HG02588 (cell line): ENCODE measurements at regions not wholly inside any gene's neighbourhood (a gene's known extent, or its start where the extent isn't known, plus 50 kb on each side); places are given as distances from the start of the nearest gene placed in this dataset.

Experiments
- ATAC-seq: cut with Tn5 transposase; IDR thresholded peaks from one replicate; pipeline ENCODE4 v1.9.1; 2021; ENCODE audit warnings: mild to moderate bottlenecking, moderate library complexity; ENCODE audit not compliant: unreplicated experiment

DNA sequence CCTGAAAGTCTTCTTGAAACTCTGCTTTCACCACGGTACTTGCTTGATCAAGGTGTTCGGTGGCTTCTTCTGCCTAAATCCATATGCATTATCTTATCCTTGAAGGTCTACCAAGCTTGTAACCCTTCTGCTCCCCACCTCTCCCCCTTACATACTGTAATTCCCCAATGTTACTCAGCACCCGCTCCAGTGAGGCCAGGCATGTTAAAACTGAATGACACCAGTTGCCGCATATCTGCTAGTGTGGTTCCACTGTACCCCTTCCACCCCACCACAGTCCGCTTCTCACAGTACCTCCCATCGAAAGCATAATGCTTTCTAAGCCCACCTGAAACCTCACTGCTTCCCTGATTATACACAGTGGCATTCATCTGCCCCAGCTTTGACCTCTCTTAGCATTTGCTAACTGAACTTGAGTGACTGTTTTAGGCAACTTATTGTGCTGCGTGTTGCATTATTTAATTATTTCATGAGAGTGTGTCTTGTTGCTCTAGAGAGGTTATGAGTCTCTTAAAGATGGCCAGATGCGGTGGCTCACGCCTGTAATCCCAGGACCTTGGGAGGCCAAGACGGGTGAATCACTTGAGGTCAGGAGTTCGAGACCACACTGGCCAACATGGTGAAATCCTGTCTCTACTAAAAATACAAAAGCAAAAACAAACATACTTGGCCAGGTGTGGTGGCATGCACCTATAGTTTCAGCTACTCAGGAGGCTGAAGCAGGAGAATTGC, 87.6 kb upstream of the MBNL2 start:
- ATAC-seq, result no peak

DNA sequence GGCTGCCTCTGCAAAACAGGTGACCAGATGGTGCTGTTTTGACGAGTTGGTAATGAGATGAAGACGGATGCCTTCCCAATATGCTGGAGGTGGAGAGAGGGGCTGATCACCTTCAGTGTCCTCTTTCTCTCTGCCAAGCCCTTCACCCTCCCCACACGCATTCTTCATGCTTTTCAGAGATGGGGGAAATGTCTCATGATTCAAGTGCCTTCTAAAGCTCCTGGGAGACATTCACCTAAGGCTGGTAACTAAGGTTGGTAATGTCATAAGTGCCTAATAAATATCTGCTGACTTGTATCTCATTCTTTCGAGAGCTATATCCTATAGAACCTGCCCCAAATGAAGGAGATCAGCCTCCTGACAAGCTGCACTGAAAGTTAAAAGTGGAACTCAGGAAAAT, 86.2 kb upstream of the MBNL2 start:
- ATAC-seq, result no peak

DNA sequence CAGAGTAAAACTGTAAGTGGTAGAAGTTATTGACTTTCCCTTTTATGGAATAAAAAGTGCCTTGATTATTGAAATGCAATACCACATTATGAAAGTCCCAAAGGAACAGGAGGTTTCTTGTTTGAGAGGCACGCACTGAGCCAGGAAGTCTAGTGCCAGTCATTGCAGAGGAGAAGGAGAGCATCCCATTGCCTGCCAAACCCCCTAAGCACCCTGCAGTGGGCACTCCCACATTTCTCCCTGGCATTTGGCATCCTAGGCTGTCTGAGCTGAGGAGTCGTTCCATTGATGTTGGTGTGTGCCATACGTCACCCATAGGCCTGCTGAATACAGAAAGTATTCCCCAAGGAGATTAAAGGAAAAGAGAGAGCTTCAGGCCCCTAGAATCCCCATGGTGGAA, 85.7 kb upstream of the MBNL2 start:
- no peak for ATAC-seq

DNA sequence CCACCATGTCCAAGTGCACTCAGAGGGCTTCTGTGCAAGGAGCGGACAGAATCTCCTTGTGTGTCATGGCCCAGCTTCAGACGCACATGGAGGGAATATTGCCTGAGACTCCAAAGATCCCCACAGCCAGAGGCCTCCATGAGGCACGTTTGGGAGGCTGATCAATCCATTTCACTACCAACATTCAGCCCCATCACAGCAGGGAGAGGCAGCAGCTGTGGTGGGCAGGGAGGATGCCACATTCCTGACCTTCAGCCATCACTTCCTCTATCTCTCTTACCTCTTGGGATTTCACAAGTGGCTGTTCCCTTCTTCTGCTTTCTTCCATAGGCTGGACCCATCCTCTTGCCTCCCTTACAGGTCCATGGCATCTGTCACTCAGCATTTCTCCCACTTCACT, 82.4 kb upstream of the MBNL2 start:
- no peak for ATAC-seq

DNA sequence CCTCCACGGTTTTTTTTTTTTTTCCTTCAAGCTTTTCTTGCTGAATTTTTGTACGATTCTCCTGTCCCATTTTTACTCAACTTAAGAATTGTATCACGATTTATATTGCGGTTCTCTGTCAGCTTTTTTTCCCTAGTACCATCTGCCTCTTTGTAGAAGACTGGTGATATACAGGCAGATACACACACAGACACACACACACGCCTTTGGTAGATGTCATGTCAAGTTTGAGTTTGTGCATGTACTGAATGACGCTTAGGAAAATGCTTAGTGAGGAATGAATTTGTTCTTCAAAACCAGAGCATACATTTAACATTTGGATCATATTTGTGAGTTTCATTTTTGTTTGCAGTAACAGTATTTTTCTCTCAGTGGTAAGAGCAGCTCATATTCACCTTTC, 82.0 kb upstream of the MBNL2 start:
- no peak for ATAC-seq

DNA sequence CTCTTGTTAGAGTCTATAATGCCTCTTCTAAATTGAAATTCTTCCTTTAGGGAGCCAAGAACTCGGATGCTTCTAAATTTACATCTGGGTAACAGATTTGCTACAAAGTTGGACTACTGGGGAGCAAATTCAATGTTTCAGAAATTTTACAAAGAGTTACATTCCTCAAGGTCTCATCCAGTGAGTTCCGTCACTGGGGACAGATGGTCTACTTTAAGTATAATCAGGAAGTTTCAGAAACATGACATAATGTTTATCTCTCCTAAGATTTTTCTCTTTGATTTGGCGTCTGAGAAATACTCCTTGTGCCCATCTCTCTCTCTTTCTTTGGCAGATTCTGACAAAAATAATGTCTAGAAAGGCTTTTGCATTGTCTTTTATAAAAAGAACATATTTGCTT, 81.5 kb upstream of the MBNL2 start:
- no peak for ATAC-seq

DNA sequence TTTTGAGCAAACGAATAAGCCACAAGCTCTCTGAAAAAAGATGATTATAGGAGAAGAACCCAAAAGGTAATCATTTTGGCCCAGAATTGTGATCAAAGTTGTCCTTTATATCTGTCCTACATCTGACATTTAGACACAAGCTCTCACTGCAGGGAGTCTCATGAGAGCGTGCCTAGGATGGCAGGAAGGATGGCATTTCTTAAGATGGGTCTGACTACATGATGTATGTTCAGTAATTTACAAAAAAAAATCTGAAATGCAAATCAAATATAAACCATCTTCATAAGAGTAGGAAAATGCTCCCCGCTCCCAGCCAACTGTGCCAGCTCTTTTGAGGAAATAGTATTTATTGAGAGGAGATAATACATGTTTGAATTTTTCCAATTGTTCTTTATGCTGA, 81.0 kb upstream of the MBNL2 start:
- ATAC-seq, result no peak

DNA sequence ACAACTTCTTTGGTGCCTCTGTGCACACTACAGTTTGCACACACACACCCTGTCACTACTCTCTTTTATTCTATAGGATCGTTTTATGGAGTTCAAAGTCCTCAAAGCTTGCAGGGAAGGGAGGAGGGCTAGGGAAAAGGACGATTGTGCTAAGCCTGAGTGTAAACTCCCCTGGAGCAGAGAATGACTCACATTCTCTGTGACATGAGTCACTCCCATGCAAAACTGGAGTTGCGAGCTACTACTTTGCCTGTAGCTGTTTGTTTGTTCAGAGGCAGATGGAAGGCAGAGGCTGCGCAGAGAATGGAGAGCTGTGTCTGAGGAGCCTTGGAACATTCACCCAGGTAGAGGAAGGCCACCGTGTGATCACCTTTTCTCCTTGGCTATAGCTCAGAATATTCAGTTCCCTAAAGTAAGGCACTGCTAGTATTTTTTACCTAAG, 80.5 kb upstream of the MBNL2 start:
- peak; percentile 99 for ATAC-seq

DNA sequence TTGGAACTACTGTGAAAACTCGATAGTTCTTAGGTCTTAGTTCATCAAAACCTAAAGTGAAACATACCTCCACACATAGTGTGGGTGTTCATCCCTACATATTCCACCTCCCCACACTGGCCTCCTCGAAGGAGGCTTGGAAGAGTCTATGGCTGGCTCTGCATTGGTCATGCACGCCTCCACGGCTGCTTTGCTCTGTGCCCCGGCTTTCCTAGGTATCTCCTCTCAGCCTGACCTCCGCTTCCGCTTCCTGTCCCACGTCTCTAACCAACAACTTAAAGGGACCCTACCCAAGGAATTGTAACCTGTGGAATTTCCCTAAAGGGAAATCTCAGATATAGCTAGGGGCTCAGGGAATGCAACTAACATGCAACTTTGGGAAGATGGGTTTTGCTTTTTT, 79.7 kb upstream of the MBNL2 start:
- ATAC-seq, result no peak

DNA sequence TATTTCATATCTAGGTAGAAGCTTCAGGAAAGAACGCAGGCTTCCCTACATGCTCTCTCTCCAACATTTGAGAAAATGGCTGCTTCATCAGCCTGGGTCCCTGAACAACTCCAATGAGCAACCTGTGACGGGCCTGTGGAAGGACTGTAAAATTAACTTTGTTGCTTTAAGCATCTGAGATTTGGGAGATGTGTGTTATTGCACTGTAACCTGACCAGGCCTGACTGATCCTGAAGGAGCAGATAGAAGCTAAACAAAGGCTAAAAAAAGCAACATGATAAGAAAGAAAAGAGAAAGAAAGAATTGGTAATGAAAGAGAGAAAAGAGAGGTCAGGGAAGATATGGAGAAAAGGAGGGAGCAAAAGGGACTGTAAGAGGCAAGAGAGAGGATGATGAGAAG, 77.1 kb upstream of the MBNL2 start:
- ATAC-seq, result no peak

DNA sequence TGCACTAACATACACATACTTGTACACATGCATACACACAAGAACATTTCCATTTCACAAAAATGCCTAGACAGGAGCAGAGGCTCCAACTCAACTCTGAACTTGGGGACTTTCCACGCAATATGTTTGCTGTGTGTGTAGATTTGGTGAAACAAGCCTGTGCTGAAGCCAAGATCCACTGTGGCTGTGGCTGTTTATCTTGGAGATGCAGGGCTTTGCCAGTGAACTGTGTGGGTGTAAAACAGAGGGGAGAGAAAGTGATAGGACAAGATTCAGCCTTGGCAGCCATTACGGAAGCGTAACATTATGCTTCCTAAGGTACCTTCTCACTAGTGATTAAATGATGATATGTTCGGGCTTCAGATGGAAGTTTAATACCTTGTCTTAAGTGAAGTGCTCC, 73.2 kb upstream of the MBNL2 start:
- ATAC-seq, result no peak

DNA sequence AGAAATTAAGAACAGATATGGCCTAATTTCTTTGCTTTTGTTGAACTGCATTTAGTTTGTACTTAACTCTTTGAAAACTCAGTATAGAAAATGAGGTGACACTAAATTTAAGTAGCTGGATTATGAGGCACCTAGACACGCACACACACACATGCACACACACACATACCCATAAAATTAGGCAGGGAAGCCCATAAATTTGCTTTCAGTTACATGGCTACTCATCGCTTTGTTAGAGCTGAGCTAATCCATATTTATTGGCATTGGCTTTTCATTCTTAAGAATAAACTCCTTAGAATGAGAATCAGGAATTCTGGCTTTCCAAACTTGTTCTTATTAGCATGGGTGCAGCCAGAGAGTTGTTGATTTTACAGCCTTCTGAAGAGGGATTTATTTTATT, 61.7 kb upstream of the MBNL2 start:
- ATAC-seq, result no peak

DNA sequence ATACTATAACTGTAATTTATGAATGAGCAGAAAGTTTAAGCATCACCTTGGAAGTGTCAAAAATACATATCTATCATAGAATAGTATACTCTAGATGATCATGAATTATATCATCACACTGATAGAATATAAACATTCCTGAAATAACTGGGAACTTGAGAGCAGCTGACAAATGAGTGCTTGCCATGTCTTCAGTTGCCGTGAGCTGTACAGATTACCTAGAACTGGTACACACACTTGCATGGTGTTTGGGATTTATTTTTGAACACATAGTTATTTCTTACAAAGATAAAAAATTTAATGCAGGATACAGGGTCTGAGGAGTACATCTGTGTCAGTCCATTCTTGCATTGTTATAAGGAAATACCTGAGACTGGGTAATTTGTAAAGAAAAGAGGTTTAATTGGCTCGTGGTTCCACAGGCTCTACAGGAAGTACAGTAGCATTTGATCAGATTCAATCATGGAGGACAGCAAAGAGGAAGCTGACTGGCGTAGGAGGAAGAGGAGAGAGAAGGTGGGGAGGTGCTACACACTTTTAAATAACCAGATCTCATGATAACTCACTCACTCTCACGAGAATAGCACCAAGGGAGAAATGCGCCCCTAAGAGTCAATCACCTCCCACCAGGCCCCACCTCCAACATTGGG, 60.4 kb upstream of the MBNL2 start:
- ATAC-seq, result no peak

DNA sequence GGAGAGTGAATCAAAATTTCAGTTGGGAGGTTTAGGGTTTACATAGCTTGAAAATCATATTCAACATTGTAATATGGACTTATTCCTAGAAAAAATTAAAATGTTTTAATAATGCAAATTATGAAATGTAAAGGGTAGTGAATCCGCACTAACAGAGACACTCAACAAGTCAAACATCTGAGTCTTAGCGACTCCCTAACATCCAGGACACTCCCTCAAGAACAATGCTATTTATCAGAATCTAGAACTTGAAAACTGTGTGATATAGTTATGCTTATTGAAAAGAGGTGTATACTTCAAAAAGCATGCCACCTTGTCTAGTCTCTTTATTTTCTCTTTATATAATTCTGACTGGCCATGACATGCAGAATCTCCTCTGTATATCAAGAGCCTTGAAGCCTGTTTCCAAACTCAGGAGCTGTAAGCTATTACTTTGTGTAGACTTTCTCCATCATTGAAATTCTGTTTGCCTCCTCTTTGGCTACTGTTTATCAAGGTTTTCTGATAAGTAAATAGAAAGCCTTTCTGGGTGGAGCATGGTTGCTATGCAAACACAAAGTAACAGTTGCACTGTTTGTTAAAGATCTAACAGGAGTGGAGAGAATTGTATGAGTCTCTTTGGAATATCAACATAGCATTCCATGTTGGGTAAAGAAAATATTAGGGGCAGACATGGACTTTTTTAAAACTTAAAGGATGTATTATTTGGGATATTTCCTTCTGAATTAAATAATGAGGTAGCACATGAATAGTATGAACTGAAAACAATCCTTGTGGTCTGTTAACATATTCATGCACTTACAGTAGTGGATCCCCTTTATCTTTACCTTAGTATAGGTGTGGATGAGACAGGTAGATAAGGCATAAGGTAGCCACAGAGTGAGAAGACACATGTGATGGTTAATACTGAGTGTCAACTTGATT, 56.4 kb upstream of the MBNL2 start:
- no peak for ATAC-seq

DNA sequence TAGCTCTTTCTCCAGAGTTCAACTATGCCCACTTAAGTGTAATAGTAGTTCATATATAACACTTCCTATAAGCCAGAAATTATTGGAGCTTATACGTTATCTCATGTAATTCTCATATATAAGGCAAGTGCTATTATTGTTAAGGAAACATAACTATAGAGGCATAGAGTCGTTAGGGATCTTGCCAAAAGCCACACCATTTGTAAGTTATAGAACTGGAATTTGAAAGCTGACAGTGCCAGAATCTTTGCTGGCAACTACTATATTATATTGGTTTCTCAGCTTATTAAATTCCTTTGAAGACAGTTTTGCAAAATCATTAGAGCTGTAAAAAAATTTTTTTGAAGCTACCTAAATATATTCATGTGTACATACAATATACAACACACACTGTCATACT, 51.0 kb upstream of the MBNL2 start:
- no peak for ATAC-seq
